H54 (cell line): ENCODE measurements at regions not wholly inside any gene's neighbourhood (a gene's known extent, or its start where the extent isn't known, plus 50 kb on each side); places are given as distances from the start of the nearest gene placed in this dataset.

Experiments used
- DNase-seq: peaks from one replicate; pipeline ENCODE4 v3.0.0; 2011; ENCODE audit warnings: low spot score, mixed read lengths; ENCODE audit not compliant: insufficient read length
- FAIRE-seq: peaks from 3 replicates; lab custom pipeline; 2011; peaks lifted over from hg19 to GRCh38; lab: Jason Lieb, UNC
- POLR2A ChIP-seq: IDR thresholded peaks from 2 replicates; pipeline ENCODE4 v1.6.1; 2011; ENCODE audit warnings: low read depth, mild to moderate bottlenecking, low read length

- FAIRE-seq, result no peak
- no peak for DNase-seq
- TF ChIP-seq POLR2A, result no peak
These were observed 114.7 kb upstream of the IRF2BP2 start for GRCh38 chr1:234724516-234725176.

GRCh38 chr1:234722904-234723720 lies 113.1 kb upstream of the IRF2BP2 start:
- FAIRE-seq (no peak), DNase-seq (peak; percentile 69)
- no peak for TF ChIP-seq POLR2A

GRCh38 chr1:234722270-234722704 lies 112.3 kb upstream of the IRF2BP2 start:
- DNase-seq (no peak), FAIRE-seq (no peak)
- TF ChIP-seq POLR2A, result no peak

- TF ChIP-seq POLR2A, result no peak
- DNase-seq (no peak), FAIRE-seq (no peak)
These were observed 111.7 kb upstream of the IRF2BP2 start for GRCh38 chr1:234721476-234722269.

- FAIRE-seq (no peak), DNase-seq (no peak)
- TF ChIP-seq POLR2A, result no peak
These were observed 110.9 kb upstream of the IRF2BP2 start for GRCh38 chr1:234720709-234721441.

GRCh38 chr1:234719454-234720251 lies 109.7 kb upstream of the IRF2BP2 start:
- DNase-seq, result no peak
- no peak for TF ChIP-seq POLR2A
- FAIRE-seq, result no peak

- no peak for TF ChIP-seq POLR2A
- FAIRE-seq, result no peak
- no peak for DNase-seq
These were observed 108.8 kb upstream of the IRF2BP2 start for GRCh38 chr1:234718496-234719453.

- no peak for TF ChIP-seq POLR2A
- DNase-seq (no peak), FAIRE-seq (no peak)
These were observed 107.0 kb upstream of the IRF2BP2 start for GRCh38 chr1:234716908-234717375.

GRCh38 chr1:234715252-234716014 lies 105.5 kb upstream of the IRF2BP2 start:
- FAIRE-seq, result no peak
- TF ChIP-seq POLR2A, result no peak
- no peak for DNase-seq

GRCh38 chr1:234713859-234714258 lies 103.9 kb upstream of the IRF2BP2 start:
- no peak for FAIRE-seq
- TF ChIP-seq POLR2A, result no peak
- DNase-seq, result no peak

- DNase-seq (no peak), FAIRE-seq (no peak)
- TF ChIP-seq POLR2A, result no peak
These were observed 103.5 kb upstream of the IRF2BP2 start for GRCh38 chr1:234713440-234713839.
